K562 (cell line): ENCODE measurements at regions not wholly inside any gene's neighbourhood (a gene's known extent, or its start where the extent isn't known, plus 50 kb on each side); places are given as distances from the start of the nearest gene placed in this dataset. TPM values are rescaled to one million over a fixed set of nuclear protein-coding genes. Genes with fewer than 3 reads are reported as not detected.

Source experiments
- small RNA-seq: library from RNA; depleted of rRNA; stranded (forward); fragments of <200 nt; gene quantifications from one replicate; pipeline ENCODE3, GENCODE V24; 2014
- TF ChIP-seq, protein P1 (sequence below): fragments of 250-450 bp; sonication (Bioruptor Pico); IDR thresholded peaks from 2 replicates; pipeline ENCODE4 v1.4.0; 2020
- TF ChIP-seq, protein P2 (sequence below): sonication (generic); formaldehyde crosslinking; IDR thresholded peaks from 2 replicates; pipeline ENCODE4 v1.8.1; 2023; ENCODE audit warnings: mild to moderate bottlenecking, missing genetic modification reagents

DNA sequence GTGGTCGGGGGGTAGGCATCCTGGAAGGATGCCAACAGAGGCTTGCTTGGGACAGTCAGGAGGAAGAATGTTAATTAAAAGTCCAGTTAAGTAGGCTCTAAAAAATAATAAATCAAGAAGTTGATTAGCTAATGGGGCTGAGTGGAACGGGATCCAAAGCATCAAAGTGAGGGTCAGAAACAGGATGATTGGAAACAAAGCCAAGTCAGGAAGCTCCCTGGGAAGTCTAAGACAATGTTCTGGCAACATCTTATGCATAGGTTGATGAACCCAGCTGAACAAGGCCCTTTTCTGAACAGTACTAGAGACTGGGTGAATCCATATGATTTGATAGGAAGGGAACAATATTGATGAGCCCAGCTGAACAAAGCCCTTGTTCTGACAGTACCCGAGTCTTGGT is 50.2 kb upstream of the STARD4 start (continued):
- TF ChIP-seq, protein P1, sequence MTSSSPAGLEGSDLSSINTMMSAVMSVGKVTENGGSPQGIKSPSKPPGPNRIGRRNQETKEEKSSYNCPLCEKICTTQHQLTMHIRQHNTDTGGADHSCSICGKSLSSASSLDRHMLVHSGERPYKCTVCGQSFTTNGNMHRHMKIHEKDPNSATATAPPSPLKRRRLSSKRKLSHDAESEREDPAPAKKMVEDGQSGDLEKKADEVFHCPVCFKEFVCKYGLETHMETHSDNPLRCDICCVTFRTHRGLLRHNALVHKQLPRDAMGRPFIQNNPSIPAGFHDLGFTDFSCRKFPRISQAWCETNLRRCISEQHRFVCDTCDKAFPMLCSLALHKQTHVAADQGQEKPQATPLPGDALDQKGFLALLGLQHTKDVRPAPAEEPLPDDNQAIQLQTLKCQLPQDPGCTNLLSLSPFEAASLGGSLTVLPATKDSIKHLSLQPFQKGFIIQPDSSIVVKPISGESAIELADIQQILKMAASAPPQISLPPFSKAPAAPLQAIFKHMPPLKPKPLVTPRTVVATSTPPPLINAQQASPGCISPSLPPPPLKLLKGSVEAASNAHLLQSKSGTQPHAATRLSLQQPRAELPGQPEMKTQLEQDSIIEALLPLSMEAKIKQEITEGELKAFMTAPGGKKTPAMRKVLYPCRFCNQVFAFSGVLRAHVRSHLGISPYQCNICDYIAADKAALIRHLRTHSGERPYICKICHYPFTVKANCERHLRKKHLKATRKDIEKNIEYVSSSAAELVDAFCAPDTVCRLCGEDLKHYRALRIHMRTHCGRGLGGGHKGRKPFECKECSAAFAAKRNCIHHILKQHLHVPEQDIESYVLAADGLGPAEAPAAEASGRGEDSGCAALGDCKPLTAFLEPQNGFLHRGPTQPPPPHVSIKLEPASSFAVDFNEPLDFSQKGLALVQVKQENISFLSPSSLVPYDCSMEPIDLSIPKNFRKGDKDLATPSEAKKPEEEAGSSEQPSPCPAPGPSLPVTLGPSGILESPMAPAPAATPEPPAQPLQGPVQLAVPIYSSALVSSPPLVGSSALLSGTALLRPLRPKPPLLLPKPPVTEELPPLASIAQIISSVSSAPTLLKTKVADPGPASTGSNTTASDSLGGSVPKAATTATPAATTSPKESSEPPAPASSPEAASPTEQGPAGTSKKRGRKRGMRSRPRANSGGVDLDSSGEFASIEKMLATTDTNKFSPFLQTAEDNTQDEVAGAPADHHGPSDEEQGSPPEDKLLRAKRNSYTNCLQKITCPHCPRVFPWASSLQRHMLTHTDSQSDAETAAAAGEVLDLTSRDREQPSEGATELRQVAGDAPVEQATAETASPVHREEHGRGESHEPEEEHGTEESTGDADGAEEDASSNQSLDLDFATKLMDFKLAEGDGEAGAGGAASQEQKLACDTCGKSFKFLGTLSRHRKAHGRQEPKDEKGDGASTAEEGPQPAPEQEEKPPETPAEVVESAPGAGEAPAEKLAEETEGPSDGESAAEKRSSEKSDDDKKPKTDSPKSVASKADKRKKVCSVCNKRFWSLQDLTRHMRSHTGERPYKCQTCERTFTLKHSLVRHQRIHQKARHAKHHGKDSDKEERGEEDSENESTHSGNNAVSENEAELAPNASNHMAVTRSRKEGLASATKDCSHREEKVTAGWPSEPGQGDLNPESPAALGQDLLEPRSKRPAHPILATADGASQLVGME (CRISPR knock-in tag): no peak
- TF ChIP-seq, protein P2, sequence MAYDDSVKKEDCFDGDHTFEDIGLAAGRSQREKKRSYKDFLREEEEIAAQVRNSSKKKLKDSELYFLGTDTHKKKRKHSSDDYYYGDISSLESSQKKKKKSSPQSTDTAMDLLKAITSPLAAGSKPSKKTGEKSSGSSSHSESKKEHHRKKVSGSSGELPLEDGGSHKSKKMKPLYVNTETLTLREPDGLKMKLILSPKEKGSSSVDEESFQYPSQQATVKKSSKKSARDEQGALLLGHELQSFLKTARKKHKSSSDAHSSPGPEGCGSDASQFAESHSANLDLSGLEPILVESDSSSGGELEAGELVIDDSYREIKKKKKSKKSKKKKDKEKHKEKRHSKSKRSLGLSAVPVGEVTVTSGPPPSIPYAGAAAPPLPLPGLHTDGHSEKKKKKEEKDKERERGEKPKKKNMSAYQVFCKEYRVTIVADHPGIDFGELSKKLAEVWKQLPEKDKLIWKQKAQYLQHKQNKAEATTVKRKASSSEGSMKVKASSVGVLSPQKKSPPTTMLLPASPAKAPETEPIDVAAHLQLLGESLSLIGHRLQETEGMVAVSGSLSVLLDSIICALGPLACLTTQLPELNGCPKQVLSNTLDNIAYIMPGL (CRISPR knock-in tag): no peak

Small RNAs in the stretch of these regions (small RNA-seq; reads per million reads assigned to genes)
- not detected for gene AC008967.1
- not detected for gene HMGN1P13
